ENCODE measurements at regions not wholly inside any gene's neighbourhood (a gene's known extent, or its start where the extent isn't known, plus 50 kb on each side); places are given as distances from the start of the nearest gene placed in this dataset.

- DNase-seq = no peak
These were observed 167.9 kb upstream of the MAF start for GRCh38 chr16:79768276-79768970.

- DNase-seq = no peak
These were observed 167.1 kb upstream of the MAF start for GRCh38 chr16:79767421-79768275.

GRCh38 chr16:79765901-79766394 is 165.4 kb upstream of the MAF start:
- DNase-seq = no peak

- no peak for DNase-seq
These were observed 164.9 kb upstream of the MAF start for GRCh38 chr16:79765431-79765830.

GRCh38 chr16:79764415-79765110 is 164.0 kb upstream of the MAF start:
- no peak for DNase-seq

GRCh38 chr16:79762217-79762616 is 161.7 kb upstream of the MAF start:
- DNase-seq = no peak

- DNase-seq = no peak
These were observed 158.2 kb upstream of the MAF start for GRCh38 chr16:79758615-79759346.

GRCh38 chr16:79757968-79758367 is 157.4 kb upstream of the MAF start:
- no peak for DNase-seq

GRCh38 chr16:79757163-79757562 is 156.6 kb upstream of the MAF start:
- DNase-seq = no peak

- DNase-seq = no peak
These were observed 156.0 kb upstream of the MAF start for GRCh38 chr16:79756571-79756970.

- no peak for DNase-seq
These were observed 154.0 kb upstream of the MAF start for GRCh38 chr16:79754501-79754900.

GRCh38 chr16:79754081-79754480 is 153.5 kb upstream of the MAF start:
- DNase-seq = no peak

GRCh38 chr16:79753286-79753685 is 152.7 kb upstream of the MAF start:
- DNase-seq = no peak

- DNase-seq = no peak
These were observed 151.9 kb upstream of the MAF start for GRCh38 chr16:79752396-79752795.

GRCh38 chr16:79751471-79752184 is 151.1 kb upstream of the MAF start:
- DNase-seq = no peak

GRCh38 chr16:79750311-79750710 is 149.8 kb upstream of the MAF start:
- DNase-seq = no peak

GRCh38 chr16:79748629-79749028 is 148.1 kb upstream of the MAF start:
- DNase-seq = no peak

- no peak for DNase-seq
These were observed 147.2 kb upstream of the MAF start for GRCh38 chr16:79747688-79748087.

- DNase-seq = no peak
These were observed 139.7 kb upstream of the MAF start for GRCh38 chr16:79740252-79740651.

- DNase-seq = no peak
These were observed 134.7 kb upstream of the MAF start for GRCh38 chr16:79735271-79735670.

GRCh38 chr16:79734721-79735120 is 134.2 kb upstream of the MAF start:
- no peak for DNase-seq

GRCh38 chr16:79728923-79729240 is 128.3 kb upstream of the MAF start:
- no peak for DNase-seq
